ENCODE measurements at regions not wholly inside any gene's neighbourhood (a gene's known extent, or its start where the extent isn't known, plus 50 kb on each side); places are given as distances from the start of the nearest gene placed in this dataset.
A peak's percentile ranks its signal among the peaks of the same experiment; 100 is the strongest.
"Not testable (repeated sequence)": the region's sequence is repeated elsewhere in the genome, so short reads cannot be mapped to it uniquely, and the experiment has no call there.

DNA sequence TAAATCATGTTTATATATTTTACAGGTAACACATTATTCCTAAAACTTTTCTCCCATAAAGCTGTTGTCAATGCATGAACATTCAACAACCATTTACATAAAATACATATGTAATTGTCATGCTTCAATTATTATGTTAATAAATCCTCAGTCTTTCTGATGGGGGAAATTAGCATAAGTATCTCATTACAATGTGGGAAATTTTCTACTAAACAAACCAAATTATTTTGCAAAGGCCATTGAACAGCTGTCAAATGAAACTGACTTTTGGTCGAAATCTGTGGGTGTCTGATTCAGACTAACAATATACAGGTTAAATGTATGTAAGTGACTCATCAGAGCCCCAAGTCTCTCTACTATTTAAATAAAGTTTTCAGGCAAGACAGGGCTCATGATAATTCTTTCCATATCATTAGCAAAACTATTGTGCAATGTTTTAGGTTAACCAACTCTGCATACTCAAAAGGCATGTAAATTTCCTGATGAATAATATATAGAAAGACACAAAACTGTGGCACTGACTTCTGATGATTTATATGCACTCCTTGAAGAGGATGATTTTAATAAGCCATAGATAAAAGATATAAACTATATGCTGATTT lies 795.3 kb upstream of the AADAT start:
- H3K36me3 Mint-ChIP-seq: no peaks in the 10 kb centered on the region
- H3K27me3 Mint-ChIP-seq: no peaks in the 10 kb centered on the region
- H3K9me3 Mint-ChIP-seq: no peaks in the 10 kb centered on the region
- DNase-seq: no peak
- H3K4me1 Mint-ChIP-seq: no peaks in the 10 kb centered on the region
- H3K27ac Mint-ChIP-seq: no peak overlapping the region
- H3K4me3 Mint-ChIP-seq: no peak overlapping the region

DNA sequence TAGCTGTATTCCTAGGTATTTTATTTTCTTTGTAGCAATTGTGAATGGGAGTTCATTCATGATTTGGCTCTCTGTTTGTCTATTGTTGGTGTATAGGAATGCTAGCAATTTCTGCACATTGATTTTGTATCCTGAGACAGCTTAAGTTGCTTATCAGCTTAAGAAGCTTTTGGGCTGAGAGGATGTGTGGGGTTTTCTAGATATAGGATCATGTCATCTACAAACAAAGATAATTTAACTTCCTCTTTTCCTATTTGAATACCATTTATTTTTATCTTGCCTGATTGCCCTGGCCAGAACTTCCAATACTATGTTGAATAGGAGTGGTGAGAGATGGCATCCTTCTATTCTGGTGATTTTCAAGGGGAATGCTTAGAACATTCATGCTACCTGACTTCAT lies 791.9 kb upstream of the AADAT start:
- H3K27ac Mint-ChIP-seq, H3K36me3 Mint-ChIP-seq, H3K27me3 Mint-ChIP-seq, H3K9me3 Mint-ChIP-seq, H3K4me1 Mint-ChIP-seq, DNase-seq, H3K4me3 Mint-ChIP-seq: not testable (repeated sequence)

DNA sequence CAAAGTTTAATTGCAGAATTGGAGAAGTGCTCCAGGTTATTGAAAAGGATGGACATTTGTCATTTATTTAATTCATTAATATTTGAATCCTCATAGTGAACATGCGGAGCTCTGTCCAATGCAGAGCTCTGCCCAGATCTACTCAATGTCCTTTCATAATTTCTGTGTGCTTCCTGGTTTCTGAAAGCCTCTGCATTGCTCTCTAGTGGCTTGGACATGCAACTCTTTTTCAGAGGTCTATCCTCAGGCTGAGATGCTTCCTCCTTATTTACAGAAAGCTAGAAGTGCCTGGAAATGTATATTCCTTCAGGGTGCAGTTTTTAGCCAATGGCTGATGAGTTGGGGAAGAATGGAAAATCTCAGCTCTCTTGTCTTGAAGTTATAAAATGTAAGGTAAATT lies 786.1 kb upstream of the AADAT start:
- no peaks in the 10 kb centered on the region for H3K36me3 Mint-ChIP-seq
- H3K27ac Mint-ChIP-seq: no peak overlapping the region
- no peaks in the 10 kb centered on the region for H3K27me3 Mint-ChIP-seq
- DNase-seq: no peak
- H3K9me3 Mint-ChIP-seq: no peaks in the 10 kb centered on the region
- no peak overlapping the region for H3K4me3 Mint-ChIP-seq
- no peaks in the 10 kb centered on the region for H3K4me1 Mint-ChIP-seq

DNA sequence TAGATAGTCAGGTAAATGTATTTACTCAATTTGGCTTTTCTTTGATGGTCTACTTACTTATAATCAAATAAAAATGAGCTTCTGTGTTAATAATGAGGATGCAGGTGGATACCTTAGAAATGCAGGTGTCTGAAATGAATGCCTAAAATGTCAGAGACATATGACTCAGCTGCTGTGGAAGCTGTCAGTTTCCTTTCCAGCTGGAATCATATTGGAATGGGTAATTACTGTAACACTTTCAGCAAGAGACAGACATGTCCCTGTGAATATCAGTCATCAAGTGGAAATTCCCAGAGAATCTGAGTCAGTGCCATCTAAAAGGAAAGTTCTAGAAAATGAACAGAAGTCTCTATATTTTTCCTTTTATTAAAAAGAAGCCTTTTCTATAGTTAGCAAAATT lies 783.0 kb upstream of the AADAT start:
- Mint-ChIP-seq H3K36me3 (no peaks in the 10 kb centered on the region), H3K4me1 (no peaks in the 10 kb centered on the region)

DNA sequence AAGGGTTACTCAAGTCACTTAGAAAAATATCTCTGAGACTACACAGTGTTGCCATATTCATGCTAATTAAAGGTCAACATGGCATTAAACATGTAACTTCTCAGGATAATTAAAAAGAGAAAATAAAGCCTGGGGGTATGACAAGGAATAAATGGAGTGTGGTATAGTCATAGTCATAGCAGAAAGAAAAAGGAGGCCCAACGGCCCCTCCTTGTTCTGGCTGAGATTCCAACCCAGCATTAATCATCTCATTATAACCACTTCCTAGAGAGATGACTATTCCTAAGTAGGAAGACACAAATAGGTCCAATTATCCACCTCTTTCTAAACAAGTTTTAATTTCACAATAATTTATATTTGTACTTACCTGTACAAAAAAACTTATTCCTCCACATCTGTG lies 778.4 kb upstream of the AADAT start:
- H3K4me3 Mint-ChIP-seq: no peak overlapping the region
- peaks cover 2% of the 10 kb centered on the region for H3K9me3 Mint-ChIP-seq
- DNase-seq: no peak
- H3K27ac Mint-ChIP-seq: no peak overlapping the region
- H3K36me3 Mint-ChIP-seq: no peaks in the 10 kb centered on the region
- no peaks in the 10 kb centered on the region for H3K27me3 Mint-ChIP-seq
- H3K4me1 Mint-ChIP-seq: no peaks in the 10 kb centered on the region

More for the DNA sequence above, 783.0 kb upstream of the AADAT start:
- H3K27me3 Mint-ChIP-seq: no peaks in the 10 kb centered on the region
- no peak overlapping the region for H3K27ac Mint-ChIP-seq
- no peaks in the 10 kb centered on the region for H3K9me3 Mint-ChIP-seq
- H3K4me3 Mint-ChIP-seq: no peak overlapping the region
- DNase-seq: no peak

DNA sequence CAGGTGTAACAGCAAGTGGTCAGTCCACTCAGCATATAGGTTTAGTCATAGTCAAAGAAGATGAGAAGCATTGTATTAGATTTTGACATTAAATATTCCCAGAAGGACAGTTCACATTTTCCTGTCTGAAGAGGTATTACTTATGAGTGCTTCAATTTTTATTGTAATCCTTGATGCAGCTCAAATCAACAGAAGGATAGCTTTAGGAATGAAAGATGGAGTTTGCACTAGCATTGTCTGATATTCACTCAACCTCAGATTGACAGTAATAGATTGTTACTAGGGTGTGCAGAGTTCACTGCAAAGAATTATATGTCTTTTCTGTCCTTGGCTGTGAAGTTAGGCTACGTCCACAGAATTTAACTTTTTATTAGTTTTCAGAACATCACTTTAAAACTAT lies 764.3 kb upstream of the AADAT start:
- no peaks in the 10 kb centered on the region for H3K36me3 Mint-ChIP-seq
- H3K27me3 Mint-ChIP-seq: no peaks in the 10 kb centered on the region
- DNase-seq: no peak
- no peak overlapping the region for H3K4me3 Mint-ChIP-seq
- peaks cover 3% of the 10 kb centered on the region for H3K9me3 Mint-ChIP-seq
- H3K4me1 Mint-ChIP-seq: no peaks in the 10 kb centered on the region
- H3K27ac Mint-ChIP-seq: no peak overlapping the region

DNA sequence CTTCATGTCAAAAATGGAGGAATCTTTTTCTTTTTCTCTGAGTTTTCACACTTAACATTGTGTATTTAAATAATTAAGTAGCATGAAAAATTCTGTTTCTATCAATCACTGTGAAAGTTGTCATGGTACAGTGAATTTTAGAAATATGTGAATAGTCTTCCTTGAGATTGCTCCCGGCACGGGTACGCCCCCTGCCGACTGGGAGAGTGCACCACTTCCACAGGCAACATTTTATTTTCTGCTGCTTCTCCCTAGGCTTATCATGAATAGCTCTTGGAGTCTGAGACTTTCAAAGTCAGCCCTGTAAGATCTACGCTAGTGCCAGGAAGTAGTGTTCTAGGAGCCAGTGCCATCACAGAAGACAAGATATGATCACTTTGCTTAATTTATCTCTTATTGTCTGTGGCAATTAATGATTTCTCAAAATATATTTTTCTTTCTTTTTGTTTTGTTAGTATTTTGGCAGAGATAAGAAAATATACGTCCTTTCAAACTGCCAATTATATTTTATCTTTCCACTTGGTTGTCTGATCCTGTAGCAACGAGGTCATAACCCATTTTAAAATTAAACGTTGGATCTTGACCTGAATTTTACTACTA lies 763.8 kb upstream of the AADAT start:
- Mint-ChIP-seq H3K27ac (no peak overlapping the region), H3K36me3 (no peaks in the 10 kb centered on the region), H3K27me3 (no peaks in the 10 kb centered on the region), H3K9me3 (peaks cover 3% of the 10 kb centered on the region), H3K4me1 (no peaks in the 10 kb centered on the region), H3K4me3 (no peak overlapping the region)
- DNase-seq: peak; percentile 18

DNA sequence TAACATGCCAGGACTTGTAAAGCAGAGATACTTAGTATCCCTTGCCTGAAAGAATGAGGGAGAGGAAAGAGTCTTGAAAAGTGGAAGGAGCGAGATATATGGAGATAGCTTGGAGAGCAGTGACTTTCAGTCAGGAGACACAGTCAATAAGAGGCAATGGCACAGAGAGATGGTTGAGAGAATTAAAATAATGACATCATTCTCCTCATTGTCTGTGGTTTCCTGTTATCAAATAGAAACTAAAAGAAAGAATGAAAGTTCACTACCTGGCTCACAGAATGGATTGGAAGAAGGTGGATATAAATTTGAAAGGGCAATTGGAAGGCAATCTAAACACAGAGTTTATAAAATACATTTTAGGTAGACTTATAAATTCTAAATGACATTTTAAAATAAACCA lies 760.2 kb upstream of the AADAT start:
- H3K4me1 Mint-ChIP-seq: no peaks in the 10 kb centered on the region
- no peaks in the 10 kb centered on the region for H3K9me3 Mint-ChIP-seq
- H3K4me3 Mint-ChIP-seq: no peak overlapping the region
- no peaks in the 10 kb centered on the region for H3K36me3 Mint-ChIP-seq
- H3K27ac Mint-ChIP-seq: no peak overlapping the region
- DNase-seq: no peak
- H3K27me3 Mint-ChIP-seq: no peaks in the 10 kb centered on the region

DNA sequence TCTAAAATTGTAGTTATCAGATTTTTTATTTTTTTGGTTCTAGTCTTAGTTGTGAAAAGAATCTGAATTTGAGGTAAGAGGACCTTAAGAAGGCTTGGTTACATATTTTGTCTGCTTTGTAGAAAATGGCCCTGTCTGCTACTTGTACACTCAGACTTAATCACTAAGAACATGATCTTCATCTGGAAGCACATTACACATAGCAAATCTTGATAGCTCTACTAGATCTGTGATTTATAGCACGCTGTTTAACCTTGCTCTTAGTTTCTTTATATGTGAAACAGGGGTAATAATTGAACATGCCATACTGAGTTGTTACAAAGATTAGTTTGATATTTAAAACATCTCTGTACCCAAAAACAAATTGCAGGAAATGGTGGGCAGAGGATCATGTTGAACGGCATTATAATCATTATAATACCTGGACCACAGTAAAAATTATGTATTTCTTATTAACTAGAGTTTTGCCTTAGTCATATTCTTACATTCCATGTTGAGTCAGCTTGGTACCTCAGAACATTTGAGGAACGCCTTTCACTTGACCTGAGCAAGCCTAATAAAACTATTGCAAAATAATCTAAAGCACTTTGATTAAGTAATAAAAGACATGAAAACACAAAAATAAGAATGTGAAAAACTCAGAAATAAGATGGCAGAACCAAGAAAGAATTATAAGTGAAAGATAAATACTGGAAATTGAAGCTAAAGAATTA lies 738.0 kb upstream of the AADAT start:
- Mint-ChIP-seq H3K4me1 (no peaks in the 10 kb centered on the region), H3K27me3 (no peaks in the 10 kb centered on the region), H3K9me3 (no peaks in the 10 kb centered on the region), H3K27ac (no peak overlapping the region), H3K36me3 (no peaks in the 10 kb centered on the region), H3K4me3 (no peak overlapping the region)
- DNase-seq: no peak

DNA sequence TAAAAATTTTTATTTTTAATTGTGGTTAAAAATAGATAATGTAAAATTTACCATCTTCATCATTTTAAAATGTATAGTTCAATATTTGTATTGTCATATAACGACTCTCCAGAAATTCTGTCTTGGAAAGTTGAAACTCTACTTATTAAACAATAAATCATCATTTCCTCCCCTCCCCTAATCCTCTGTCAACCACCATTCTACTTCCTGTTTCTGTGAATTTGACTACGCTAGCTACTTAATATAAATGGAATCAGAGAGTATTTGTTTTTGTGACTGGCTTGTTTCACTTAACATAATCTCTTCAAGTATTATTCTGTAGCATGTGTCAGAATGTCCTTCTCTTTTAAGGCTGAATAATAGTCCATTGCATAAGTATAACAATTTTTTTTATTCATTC lies 729.0 kb upstream of the AADAT start:
- no peak for DNase-seq
- Mint-ChIP-seq H3K27me3 (no peaks in the 10 kb centered on the region), H3K9me3 (peaks cover 10% of the 10 kb centered on the region), H3K27ac (no peak overlapping the region), H3K4me1 (no peaks in the 10 kb centered on the region), H3K36me3 (no peaks in the 10 kb centered on the region), H3K4me3 (no peak overlapping the region)

DNA sequence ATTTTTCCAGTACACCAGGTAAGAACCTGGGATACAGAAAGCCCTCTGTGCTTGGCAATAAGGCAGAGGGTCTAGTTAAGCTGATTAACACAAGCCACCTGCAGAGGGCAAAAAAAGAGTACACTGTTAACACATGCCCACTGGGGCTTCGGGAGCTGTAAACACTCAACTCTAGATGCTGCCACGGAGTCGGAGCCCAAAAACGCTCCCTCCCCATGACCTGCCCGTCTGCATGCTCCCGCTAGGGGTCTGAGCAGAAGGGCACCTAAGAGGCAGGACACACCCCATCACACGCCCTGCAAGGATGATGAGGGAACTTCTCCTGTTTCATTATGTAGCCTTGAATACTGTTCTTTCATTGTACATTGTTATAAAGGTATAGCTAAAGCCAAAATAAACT lies 715.6 kb upstream of the AADAT start:
- peaks cover 12% of the 10 kb centered on the region for H3K9me3 Mint-ChIP-seq
- H3K27ac Mint-ChIP-seq: no peak overlapping the region
- H3K27me3 Mint-ChIP-seq: no peaks in the 10 kb centered on the region
- no peak for DNase-seq
- H3K36me3 Mint-ChIP-seq: no peaks in the 10 kb centered on the region
- H3K4me1 Mint-ChIP-seq: no peaks in the 10 kb centered on the region
- no peak overlapping the region for H3K4me3 Mint-ChIP-seq

DNA sequence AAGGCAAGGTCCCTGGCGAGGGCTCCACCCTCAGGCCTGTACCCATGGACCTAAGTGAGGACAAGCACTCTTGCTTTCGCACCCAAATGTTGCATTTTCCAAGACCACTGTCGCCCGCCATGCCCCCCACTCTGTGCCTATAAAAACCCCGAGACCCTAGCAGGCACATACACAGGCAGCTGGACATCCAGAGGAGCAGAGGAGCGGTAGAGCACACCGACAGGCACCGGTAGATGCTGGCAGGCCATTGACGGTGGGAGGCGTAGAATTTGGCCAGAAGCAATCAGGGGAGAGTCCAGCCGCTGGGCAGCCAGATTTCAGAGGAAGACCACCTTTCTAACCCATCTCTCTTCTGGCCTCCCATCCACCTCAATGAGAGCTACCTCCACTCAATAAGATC lies 715.2 kb upstream of the AADAT start:
- H3K4me3 Mint-ChIP-seq: no peak overlapping the region
- no peaks in the 10 kb centered on the region for H3K36me3 Mint-ChIP-seq
- no peaks in the 10 kb centered on the region for H3K27me3 Mint-ChIP-seq
- no peaks in the 10 kb centered on the region for H3K4me1 Mint-ChIP-seq
- DNase-seq: no peak
- peaks cover 12% of the 10 kb centered on the region for H3K9me3 Mint-ChIP-seq
- no peak overlapping the region for H3K27ac Mint-ChIP-seq

DNA sequence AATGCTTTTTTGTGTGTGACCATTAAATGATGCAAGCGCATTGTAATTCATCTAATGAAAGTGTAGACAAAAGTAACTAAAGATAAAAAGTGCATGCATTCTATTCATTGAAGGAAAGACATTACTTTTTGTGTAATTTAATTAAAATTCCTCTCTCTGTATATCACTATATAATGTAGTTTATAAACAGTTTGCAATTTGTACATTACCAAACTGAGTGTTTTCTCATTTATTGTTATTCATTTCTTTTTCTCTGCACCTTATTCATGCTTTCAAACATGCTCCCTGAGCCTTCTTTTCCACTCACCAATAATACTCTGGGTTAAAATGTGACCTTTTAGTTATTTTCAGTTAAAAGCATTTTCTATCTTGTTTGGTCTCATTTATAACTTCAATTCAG lies 713.7 kb upstream of the AADAT start:
- no peaks in the 10 kb centered on the region for H3K36me3 Mint-ChIP-seq
- peaks cover 10% of the 10 kb centered on the region for H3K9me3 Mint-ChIP-seq
- H3K4me3 Mint-ChIP-seq: no peak overlapping the region
- H3K4me1 Mint-ChIP-seq: no peaks in the 10 kb centered on the region
- no peak overlapping the region for H3K27ac Mint-ChIP-seq
- DNase-seq: no peak
- no peaks in the 10 kb centered on the region for H3K27me3 Mint-ChIP-seq

DNA sequence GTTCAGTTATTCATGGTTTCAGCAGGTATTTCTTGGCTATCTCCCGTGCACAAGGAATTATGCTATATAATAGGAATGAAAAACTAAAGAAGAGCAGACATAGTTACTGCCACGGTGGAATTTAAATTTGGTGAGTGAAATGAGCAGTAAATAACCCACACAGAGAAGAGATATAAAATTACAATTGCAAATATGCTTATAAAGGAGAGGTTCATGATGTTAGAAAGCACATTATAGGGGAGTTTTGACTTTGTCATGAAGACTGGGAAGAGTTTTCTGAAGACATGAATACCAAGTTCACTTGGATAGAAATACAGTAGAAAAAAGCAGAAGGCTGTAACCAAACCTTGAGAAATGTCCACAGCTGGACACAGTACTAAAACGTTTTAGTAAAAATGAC lies 712.0 kb upstream of the AADAT start:
- H3K27me3 Mint-ChIP-seq: no peaks in the 10 kb centered on the region
- H3K4me3 Mint-ChIP-seq: no peak overlapping the region
- no peak for DNase-seq
- H3K36me3 Mint-ChIP-seq: no peaks in the 10 kb centered on the region
- no peaks in the 10 kb centered on the region for H3K4me1 Mint-ChIP-seq
- H3K27ac Mint-ChIP-seq: no peak overlapping the region
- peaks cover 3% of the 10 kb centered on the region for H3K9me3 Mint-ChIP-seq

DNA sequence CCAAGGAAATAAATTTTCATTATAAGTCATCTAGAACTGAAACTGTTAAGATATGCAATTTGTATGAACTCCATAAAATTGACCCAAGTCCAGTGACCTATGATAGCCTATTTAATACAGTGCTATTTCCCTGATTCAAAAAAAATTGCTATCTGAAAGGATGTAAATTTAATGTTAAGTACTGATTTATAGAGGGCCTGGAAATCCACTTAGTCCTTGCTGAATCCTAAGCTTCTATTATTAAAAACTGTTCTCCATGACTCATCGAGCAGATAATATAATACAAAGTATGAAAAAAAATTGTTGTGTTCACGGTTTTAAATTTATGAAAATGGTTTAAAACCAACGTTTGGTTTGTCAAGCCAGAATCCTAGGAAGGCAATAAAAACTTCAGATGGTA lies 704.8 kb upstream of the AADAT start:
- peaks cover 3% of the 10 kb centered on the region for H3K9me3 Mint-ChIP-seq
- no peak overlapping the region for H3K27ac Mint-ChIP-seq
- H3K4me3 Mint-ChIP-seq: no peak overlapping the region
- no peaks in the 10 kb centered on the region for H3K4me1 Mint-ChIP-seq
- DNase-seq: no peak
- H3K27me3 Mint-ChIP-seq: no peaks in the 10 kb centered on the region
- no peaks in the 10 kb centered on the region for H3K36me3 Mint-ChIP-seq

DNA sequence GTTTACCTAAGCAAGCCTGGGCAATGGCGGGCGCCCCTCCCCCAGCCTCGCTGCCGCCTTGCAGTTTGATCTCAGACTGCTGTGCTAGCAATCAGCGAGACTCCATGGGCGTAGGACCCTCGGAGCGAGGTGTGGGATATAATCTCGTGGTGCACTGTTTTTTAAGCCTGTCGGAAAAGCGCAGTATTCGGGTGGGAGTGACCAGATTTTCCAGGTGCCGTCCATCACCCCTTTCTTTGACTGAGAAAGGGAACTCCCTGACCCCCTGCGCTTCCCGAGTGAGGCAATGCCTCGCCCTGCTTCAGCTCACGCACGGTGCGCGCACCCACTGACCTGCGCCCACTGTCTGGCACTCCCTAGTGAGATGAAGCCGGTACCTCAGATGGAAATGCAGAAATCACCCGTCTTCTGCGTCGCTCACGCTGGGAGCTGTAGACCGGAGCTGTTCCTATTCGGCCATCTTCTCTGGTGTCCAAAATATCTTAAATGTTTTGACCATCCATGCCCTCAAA lies 698.8 kb upstream of the AADAT start:
- H3K9me3 Mint-ChIP-seq, H3K4me1 Mint-ChIP-seq, H3K4me3 Mint-ChIP-seq, H3K27ac Mint-ChIP-seq, DNase-seq, H3K27me3 Mint-ChIP-seq, H3K36me3 Mint-ChIP-seq: not testable (repeated sequence)
